ENCODE measurements at regions not wholly inside any gene's neighbourhood (a gene's known extent, or its start where the extent isn't known, plus 50 kb on each side); places are given as distances from the start of the nearest gene placed in this dataset.
A peak's percentile ranks its signal among the peaks of the same experiment; 100 is the strongest.

- peak; percentile 31 for TF ChIP-seq CTCF (IDR thresholded peaks at IDR 0.05; ENCODE audit: poor library complexity, severe bottlenecking)
- no peak for TF ChIP-seq EZH2 (IDR thresholded peaks at IDR 0.05; ENCODE audit: borderline replicate concordance, insufficient read depth, low read length, poor library complexity, severe bottlenecking)
- no peak for TF ChIP-seq EP300 (conservative IDR thresholded peaks at IDR 0.05; ENCODE audit: poor library complexity, severe bottlenecking)
- no peak for TF ChIP-seq RAD21 (conservative IDR thresholded peaks at IDR 0.05)
- no peak for TF ChIP-seq REST (IDR thresholded peaks at IDR 0.05; ENCODE audit: borderline replicate concordance)
These were observed 55.0 kb upstream of the VWDE start for GRCh38 chr7:12458520-12459131.
